ENCODE measurements at regions not wholly inside any gene's neighbourhood (a gene's known extent, or its start where the extent isn't known, plus 50 kb on each side); places are given as distances from the start of the nearest gene placed in this dataset.

GRCh38 chr2:234611209-234611608 lies 114.3 kb upstream of the ARL4C start:
- H3K27ac ChIP-seq (ENCODE audit: low read depth, low read length) = no peak overlapping the region

More at GRCh38 chr2:234611209-234611608, 114.3 kb upstream of the ARL4C start:
- 87% methylated on average over 1 of the region's 1 CpG; no CpG with 5 or more reads in 1 of the 2 experiments for WGBS, 2 experiments (ENCODE audit: extremely low coverage in 1 of 2, insufficient coverage in 1 of 2, insufficient read length in 1 of 2, insufficient replicate concordance in 2 of 2, low coverage in 1 of 2, low lambda C conversion rate in 2 of 2, missing lambda C conversion rate in 1 of 2)
- Histone ChIP-seq H2BK5ac (ENCODE audit: low read depth, low read length) (no peak overlapping the region), H3K4me2 (ENCODE audit: insufficient read depth in 1 of 2, low read depth in 2 of 2, low read length in 2 of 2) (no peak overlapping the region), H4K91ac (replicated peaks; ENCODE audit: insufficient read length, low read length) (no peak overlapping the region), H3K18ac (ENCODE audit: extremely low read depth, low read length) (no peak overlapping the region), H3K14ac (ENCODE audit: insufficient read length) (no peak overlapping the region), H2BK15ac (ENCODE audit: low read length) (no peak overlapping the region), H3K27me3 (replicated peaks in 1 of 4; ENCODE audit: control insufficient read depth in 3 of 4, extremely low read depth in 1 of 4, insufficient read depth in 3 of 4, low read length in 3 of 4) (no peaks in the 10 kb centered on the region), H2BK20ac (ENCODE audit: low read length) (no peak overlapping the region), H3K9ac (replicated peaks in 1 of 4; ENCODE audit: extremely low read depth in 1 of 4, low read depth in 3 of 4, low read length in 3 of 4) (no peak overlapping the region), H3K36me3 (ENCODE audit: control insufficient read depth in 2 of 4, insufficient read depth in 4 of 4, low read length in 3 of 4) (no peaks in the 10 kb centered on the region), H3K4me3 (ENCODE audit: extremely low read depth in 1 of 4, insufficient read depth in 2 of 4, low read depth in 3 of 4, low read length in 4 of 4) (no peak overlapping the region), H4K8ac (ENCODE audit: extremely low read depth, insufficient read depth, low read length) (no peak overlapping the region), H3K4me1 (replicated peaks in 1 of 4; ENCODE audit: control insufficient read depth in 3 of 4, insufficient read depth in 4 of 4, low read length in 3 of 4) (no peaks in the 10 kb centered on the region; a peak in 1 of 7 replicates), H3K56ac (replicated peaks; ENCODE audit: insufficient read length, low read depth, low read length) (no peak overlapping the region), H3K23me2 (ENCODE audit: low read depth, low read length) (no peaks in the 10 kb centered on the region), H4K5ac (ENCODE audit: insufficient read length, low read depth, low read length) (no peak overlapping the region), H2BK120ac (replicated peaks; ENCODE audit: low read depth, low read length) (no peak overlapping the region), H2AK5ac (ENCODE audit: low read depth, low read length) (no peak overlapping the region), H3K79me2 (ENCODE audit: control insufficient read depth in 1 of 2, insufficient read depth in 2 of 2, low read length in 2 of 2) (no peaks in the 10 kb centered on the region), H3K9me3 (ENCODE audit: insufficient read depth in 2 of 2, low read depth in 1 of 2, low read length in 1 of 2) (no peaks in the 10 kb centered on the region), H2BK12ac (ENCODE audit: low read depth, low read length) (no peak overlapping the region), H4K20me1 (replicated peaks in 1 of 2; ENCODE audit: control insufficient read depth in 1 of 2, insufficient read depth in 2 of 2, low read length in 2 of 2) (no peaks in the 10 kb centered on the region), H3K4ac (replicated peaks; ENCODE audit: insufficient read length, low read depth, low read length) (no peak overlapping the region), H3K23ac (ENCODE audit: insufficient read length) (no peak overlapping the region), H2AFZ (ENCODE audit: low read length) (no peak overlapping the region), H3K79me1 (ENCODE audit: low read depth, low read length) (no peaks in the 10 kb centered on the region)
- POLR2A ChIA-PET (ENCODE audit: partially characterized antibody) = interaction anchor here (0.6 kb wide), 1 partner anchor 50 kb away, joined by 3 read pairs; no protein-coding TSS in a partner anchor
- DNase-seq (ENCODE audit: low read depth in 1 of 2, low spot score in 2 of 2) = no peak
- no peak for FAIRE-seq
- CTCF ChIA-PET (ENCODE audit: partially characterized antibody) = interaction anchor here (0.6 to 2.4 kb wide), 33 partner anchors 8 to 727 kb away, joined by 3 to 18 read pairs (median 4); no protein-coding TSS in a partner anchor
- TF ChIP-seq YY1 (IDR thresholded peaks at IDR 0.05; ENCODE audit: low read depth, low read length) = peak; percentile 81
- TF ChIP-seq SP4 (IDR thresholded peaks at IDR 0.05; ENCODE audit: low read length) = no peak
- TF ChIP-seq CTCF (IDR thresholded peaks at IDR 0.05; ENCODE audit: control extremely low read depth in 1 of 3, insufficient read depth in 1 of 3, low read depth in 1 of 3, low read length in 3 of 3) = peak; percentile 22 to 49 (median 29); a peak in 3 of 4 replicates
- no peak for TF ChIP-seq HDAC6 (IDR thresholded peaks at IDR 0.05; ENCODE audit: low read depth, low read length)
- TF ChIP-seq SRF (IDR thresholded peaks at IDR 0.05; ENCODE audit: low read depth, low read length) = no peak
- no peak for TF ChIP-seq RXRA (IDR thresholded peaks at IDR 0.05; ENCODE audit: insufficient read depth, low read depth, low read length)
- peak; percentile 33 to 47; a peak in 3 of 4 replicates for TF ChIP-seq RAD21 (IDR thresholded peaks at IDR 0.05 in 1 of 2, conservative IDR thresholded peaks at IDR 0.05 in 1 of 2; ENCODE audit: low read depth in 2 of 2, low read length in 2 of 2)
- no peak for TF ChIP-seq FOSL1 (IDR thresholded peaks at IDR 0.05; ENCODE audit: insufficient read depth, low read depth, low read length)
